Middle frontal gyrus (tissue), 1 donor: ENCODE measurements at regions not wholly inside any gene's neighbourhood (a gene's known extent, or its start where the extent isn't known, plus 50 kb on each side); places are given as distances from the start of the nearest gene placed in this dataset.
A peak's percentile ranks its signal among the peaks of the same experiment; 100 is the strongest.

Experiments
- DNase-seq: peaks from one replicate; pipeline ENCODE4 v3.0.0-alpha.2; 2015; ENCODE audit warnings: low spot score; ENCODE audit errors: extremely low spot score

DNA sequence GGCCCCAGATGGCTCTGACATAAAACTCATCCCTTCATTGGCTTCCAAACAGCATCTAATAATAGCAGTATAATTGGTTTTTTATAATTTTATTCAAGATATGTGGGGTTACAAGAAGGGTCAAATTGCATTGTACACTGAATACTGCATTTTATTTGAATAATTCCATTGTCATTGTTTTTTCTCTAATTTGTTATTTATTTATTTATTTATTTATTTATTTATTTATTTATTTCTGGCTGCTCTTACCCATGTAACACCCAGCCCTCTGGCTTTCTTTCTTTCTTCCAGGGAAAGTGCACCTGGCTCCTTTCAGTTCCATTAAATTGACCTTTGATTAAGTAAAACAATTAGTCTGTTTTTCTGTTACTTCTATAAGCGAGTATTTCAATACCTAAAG, 210.1 kb downstream of the CDH9 start:
- no peak for DNase-seq

DNA sequence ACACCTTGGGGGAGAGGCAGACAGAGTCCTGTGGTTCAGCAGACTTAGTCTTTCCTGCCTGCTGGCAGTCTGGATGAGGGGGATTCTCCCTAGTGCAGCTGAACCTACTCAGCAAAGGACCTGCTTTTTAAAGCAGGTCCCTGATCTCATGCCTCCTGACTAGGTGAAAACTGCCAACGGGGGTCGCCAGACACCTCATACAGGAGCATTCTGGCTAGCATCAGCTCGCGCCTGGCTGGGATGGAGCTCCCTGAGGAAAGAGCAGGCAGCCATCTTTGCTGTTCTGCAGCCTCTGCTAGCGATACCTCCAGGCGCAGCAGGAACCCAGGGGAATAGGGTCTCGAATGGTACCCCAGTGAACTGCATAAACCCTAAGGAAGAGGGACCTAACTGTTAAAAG, 225.2 kb downstream of the CDH9 start:
- DNase-seq: no peak

DNA sequence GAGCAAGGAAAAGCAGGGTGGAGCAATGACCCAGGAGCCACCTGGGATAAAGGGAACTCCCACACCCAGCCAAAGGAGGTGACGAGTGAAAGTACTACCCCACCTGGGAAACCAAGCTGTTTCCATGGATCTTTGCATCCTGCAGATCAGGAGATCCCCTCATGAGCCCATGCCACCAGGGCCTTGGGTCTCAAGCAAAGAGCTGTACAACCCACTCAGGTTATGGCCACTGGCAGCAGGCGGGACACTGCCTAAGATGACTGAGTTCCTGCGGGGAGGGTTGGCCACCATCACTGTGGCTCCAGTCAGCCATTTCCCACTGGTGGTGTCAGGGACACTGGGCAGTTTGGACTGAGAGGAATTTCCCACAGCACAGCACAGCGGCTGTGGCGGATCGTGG, 225.7 kb downstream of the CDH9 start:
- DNase-seq: no peak

DNA sequence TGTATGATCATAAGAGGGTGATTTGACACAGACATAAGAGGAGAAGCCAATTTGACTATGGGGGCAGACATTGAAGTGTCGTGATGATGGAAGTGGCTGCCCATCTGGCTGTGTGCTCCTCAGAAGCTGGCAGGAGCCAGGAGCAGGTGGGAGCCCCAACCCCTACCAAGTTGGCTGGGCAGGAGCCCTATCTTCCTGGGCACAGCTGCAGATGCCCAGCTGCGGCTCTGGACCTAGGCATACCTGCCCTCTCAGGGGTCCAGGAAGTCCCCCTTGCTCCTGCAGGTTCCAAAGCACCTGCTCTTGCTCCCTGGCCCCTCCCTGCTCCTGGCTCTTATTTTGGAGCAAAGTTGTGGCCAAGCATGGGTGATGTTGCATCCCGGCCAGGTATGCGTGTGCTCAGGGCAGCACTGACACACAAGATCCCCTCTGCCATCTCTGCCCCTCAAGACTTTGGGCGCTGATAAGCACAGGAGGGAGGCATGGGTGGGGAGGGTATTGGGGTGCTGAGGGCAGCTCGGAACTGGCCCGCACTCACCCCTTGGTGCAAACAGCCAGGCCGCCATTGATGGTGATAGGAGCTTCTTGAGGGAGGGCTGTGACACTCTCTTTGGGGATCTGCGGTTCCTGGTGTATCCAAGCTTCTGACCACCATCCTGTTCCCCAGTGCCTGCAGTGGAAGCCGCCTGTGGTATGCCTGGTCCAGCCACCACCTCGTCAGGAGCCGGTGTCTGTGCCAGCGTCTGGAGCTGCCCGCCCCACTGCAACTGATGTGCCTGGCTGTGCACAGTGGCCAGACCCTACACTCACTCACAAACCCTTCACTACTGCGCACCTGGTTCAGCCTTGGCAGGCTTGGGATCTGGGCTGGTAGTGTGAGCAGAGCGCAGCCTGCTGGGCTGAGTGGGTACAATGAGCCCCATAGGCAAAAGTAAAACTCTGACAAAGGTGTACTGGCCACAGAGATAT, 230.9 kb downstream of the CDH9 start:
- no peak for DNase-seq

DNA sequence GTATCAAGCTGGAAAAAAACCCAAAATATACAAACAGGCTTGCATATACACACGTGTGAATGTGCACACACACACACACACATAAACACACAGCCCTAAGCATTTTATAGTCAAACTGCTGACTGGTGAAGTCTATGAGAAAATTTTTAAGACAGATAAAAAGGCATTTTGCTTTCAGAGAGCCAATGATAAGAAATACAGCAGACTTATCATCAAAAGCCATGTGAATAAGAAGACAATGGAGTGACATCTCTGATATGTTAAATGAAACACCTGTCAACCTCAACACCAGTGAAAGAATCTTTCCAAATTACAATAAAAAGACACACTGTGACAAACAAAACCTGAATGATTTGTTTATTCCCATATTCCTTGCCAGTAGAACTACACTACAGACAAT, 233.3 kb downstream of the CDH9 start:
- DNase-seq: no peak

DNA sequence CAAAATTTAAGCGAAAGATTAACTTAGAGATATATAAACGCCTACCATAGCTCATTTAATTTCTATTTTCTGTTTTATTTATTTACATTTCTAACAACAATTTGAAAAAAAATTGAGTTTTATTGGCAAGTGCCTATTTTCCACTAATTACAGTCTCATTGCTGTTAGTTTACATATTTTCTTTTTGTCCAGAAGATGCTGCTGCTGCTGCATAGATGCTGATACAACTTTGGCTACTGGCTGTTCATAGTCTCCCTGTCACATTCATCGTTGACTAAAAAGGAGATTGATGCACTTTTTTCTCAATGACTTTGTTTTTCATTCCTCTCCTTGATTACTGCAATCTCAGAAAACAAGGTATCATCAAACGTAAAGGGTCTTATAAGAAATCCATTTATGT, 235.4 kb downstream of the CDH9 start:
- no peak for DNase-seq

DNA sequence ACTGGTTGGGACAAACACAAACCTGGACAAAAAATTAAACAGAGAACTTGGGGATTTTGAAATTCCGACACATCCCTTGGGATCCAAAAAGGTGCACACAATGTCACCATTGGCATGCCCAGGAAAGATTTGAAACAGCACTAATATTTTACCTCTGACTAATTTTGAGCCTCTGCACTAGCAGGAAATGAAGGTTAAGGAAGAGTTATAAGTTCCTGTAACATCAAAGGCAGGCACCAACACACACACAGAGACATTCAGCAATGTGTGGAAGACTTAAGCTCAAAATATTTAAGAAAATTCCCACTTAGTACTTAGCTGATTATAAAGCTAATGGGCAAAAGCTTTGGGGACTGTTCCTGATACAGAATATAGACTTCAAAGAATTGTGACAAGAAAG, 247.0 kb downstream of the CDH9 start:
- DNase-seq: no peak

DNA sequence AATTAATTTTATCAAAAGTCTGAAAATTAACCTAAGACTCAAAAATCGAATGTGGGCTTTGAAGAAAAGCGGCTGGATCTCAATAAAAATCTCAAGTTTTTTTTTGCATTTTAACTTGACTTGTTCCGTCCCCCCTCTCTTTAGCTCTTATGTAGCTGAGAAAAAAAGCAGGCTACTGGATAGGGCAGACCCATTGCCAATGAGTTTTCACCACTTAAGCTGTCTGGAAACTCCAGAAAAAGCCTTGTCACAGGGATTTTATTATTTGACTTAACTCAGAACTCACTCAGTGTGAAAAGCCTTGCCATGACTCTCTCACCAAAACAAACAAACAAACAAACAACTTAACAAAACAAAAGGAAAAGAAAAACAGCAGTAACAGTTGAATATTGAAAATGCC, 247.4 kb downstream of the CDH9 start:
- DNase-seq: no peak

DNA sequence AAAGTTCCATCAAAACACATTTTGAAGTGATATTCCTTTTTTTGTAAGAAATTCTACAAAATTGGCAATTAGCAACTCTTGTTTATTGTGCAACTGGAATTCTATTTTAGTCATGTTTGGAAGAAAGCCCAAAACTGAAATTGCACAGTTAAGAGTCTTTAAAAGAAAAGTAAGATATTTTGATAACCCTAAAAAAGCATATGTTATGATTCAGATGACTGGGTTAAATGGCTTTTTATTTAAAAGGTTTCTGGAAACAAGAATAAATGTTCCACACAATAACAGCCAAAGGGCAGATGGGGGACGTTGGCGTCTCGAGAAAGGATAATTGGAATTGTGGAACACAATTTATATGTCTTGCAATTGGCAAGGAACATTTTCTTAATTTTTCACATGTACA, 275.2 kb downstream of the CDH9 start:
- DNase-seq: no peak

DNA sequence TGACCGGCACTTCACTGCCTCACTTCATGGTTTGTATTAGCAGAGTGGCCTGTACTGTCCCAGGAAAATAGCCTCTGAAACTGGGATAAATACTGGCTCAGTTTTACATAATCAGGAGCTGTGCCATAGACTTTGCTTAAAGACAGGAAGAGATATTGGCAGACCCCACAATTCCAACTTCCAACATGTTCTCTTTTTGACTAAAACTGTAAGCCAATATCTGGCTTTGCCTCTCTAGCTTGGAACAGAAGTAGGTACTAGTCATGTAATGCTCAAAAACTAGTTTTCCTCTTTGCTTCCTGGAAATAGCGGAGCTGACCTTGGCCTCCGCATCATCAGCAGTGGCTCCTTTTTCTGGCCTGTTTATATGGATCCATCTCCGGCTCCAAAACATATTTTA, 276.9 kb downstream of the CDH9 start:
- no peak for DNase-seq

DNA sequence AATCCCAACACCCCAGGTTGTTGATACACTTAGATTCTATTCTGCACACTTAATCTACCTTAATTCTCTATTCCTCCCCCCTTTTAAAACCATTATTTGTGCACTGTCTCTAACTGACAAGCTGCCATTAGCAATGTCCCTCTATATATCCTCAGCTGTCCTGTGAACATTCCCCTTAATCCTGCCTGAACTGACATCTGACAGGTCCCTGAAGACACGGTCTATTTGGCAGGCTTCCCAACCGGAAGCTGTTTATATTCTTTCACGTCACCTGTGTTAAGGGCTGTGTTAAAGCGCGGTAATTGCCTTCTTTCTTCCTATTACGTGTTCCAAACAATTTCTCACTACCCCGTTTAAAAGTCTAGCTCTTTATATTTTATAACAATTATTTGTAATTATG, 277.3 kb downstream of the CDH9 start:
- no peak for DNase-seq

DNA sequence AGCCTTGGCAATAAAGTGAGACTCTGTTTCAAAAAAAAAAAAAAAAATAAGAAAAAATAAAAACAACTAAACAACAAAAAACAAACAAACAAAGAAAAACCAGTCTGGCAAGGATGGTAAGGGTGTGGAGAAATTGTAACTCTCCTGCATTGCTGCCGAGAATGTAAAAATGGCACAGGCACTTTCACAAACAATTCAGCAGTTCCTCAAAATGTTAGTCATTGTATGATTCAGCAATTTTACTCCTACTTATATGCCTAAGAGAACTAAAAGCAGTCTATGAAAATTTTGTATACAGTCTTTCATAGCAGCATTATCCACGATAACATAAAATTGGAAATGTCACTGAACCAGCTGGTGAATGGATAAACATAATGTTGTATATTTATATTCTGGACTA, 280.4 kb downstream of the CDH9 start:
- no peak for DNase-seq

DNA sequence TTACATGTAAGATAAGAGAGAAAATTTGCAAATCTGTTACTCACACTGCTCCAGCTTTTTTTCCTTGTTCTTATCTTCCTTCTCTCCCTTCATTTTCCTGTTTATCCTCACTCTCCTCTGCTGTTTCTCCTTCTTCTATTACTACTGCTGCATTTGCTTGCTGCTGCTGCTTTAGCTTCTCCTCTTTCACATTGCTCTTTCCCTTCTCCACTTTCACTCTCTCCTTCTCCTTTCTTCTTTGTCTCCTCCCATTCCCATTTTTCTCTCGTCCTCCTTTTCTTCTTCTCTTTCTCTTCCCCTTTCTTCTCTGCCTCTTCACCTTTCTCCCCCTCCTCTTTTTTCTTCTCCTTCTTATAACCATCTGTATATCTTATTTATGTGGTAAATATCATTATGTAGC, 288.6 kb downstream of the CDH9 start:
- no peak for DNase-seq

DNA sequence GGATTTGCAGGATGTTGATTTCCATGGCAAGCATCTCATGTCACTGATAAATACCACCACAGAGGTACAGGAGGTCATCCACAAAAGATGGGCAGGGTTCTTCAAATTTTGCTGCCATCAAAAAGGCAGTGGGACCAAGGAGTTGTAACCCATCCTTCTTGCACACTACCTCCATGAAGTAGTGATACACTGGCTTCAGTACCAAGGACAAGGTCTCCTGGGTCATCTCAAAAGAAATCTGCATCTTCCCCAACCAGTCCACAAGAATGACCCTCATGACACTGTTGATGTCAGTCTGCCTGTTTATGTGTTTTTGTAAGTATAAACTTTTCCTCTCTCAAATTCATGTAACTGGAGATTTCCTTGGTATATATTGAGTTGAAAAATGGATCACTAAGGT, 298.2 kb downstream of the CDH9 start:
- DNase-seq: no peak

DNA sequence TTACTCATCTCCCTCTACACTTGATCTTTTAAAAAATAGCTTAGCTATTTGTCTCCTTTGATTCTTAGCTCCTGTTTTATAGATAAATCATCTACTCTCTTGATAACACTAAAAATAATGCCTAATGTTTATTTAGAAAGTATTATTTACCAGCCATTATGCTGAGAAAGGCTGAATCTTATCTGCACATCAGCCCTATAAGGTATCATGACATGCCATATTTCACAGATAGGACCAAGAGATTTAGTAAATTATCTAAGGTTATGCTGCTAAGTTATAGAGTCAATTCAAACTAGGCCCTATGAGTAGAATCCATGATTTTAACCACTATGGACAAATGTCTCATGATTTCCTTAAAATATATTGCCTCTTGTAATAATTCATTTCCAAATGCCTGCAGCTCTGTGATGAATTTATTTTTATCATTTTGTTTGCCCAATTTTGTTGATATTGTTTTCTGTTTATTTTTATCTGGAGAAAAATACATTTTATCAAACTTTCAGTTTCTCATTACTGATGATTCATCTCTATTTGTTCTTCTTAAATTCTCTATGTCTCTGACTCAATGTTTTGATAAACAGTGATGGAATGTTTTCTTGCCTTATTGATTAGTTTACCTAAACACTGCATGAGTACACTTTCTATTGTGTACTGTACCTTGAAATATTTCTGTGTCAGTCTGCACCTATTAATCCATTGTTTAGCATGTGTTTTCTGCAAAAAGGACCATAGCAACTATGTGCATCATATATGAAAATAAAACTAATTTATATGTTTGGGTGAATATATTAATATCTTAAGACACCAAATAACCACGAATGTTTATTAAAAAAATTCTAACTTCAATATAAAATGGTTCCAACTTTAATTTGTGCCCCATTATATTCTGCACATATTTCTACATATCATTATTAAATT, 300.8 kb downstream of the CDH9 start:
- no peak for DNase-seq

DNA sequence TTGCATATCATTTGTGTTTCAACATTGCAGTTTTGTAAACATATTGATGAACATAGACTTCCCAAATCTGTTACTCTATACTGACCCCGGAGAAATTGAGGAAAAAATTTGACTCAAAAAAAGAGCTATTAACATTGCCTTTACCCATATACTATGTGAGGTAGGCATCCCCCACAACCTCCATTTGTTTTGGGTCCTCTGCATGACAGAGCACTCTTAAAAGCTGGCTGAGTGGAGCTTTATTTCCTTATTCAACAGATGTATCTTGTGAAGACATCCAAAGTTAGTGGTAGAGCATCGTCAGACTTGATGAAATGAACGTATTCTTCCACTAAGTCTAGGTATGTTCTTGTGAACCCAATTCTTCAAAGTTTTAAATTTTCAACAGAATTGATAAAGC, 310.5 kb downstream of the CDH9 start:
- DNase-seq: no peak

DNA sequence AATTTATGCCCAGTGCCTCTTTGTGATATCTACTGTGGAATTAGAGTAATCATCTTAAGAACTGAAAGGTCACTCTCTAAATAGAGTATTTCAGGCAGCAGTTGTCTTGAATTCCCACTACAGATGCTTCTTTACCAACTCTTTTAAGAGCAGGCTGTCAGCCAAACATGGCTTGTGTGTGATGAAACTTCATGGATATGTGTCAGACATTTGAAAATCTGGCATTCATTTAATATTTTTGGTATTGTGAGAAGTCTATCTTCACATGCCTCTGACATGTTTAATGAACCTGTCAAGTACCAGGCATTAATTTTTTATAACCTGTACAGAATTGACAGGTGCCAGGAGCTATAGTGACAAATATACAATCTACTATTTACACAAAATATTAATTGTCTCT, 318.6 kb downstream of the CDH9 start:
- no peak for DNase-seq

DNA sequence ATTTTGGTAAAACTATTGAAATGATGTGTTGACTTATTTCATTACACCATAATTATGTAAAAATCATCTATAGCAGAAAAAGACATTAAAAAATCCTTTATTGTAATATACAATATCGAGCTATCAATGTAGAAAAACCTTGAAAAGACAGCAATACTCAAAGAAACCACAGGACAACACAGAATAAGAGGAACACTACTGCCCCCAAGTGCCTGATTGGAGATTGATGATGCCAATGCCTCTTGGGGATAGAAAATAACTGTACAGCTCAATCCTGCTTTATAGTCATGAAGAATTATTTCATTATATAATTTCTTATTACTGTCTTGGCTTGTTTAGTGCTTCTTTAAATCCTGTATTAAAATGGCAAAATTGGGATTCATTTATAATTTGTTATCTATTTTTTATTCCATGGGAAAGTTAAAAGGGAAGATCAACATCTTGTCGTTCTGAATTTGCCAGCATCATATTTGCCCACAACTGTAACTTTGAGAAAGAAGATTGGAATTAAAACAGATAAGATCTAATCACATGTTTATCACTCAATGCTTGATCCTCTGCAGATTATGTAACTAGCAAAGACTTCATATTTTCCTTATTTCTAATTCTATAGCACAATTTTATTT, 337.5 kb downstream of the CDH9 start:
- DNase-seq: peak; percentile 7

DNA sequence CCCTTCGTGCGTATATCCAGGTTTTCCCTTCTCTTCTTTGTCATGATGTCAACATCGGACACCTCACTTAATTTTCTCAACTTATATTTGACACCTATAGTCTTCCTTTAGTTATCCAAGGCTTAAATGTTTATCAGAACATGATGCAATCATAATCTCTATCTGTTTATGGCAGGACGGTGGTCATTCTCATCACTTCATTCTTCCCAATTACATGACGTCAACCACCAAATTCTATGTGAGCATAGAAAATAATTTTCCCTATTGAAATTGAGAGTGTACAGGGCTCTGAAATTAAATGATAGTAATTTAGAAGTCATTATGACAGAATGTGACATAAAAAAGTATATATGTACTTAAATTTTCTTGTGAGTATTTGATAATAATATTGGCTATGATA, 345.4 kb downstream of the CDH9 start:
- DNase-seq: no peak

DNA sequence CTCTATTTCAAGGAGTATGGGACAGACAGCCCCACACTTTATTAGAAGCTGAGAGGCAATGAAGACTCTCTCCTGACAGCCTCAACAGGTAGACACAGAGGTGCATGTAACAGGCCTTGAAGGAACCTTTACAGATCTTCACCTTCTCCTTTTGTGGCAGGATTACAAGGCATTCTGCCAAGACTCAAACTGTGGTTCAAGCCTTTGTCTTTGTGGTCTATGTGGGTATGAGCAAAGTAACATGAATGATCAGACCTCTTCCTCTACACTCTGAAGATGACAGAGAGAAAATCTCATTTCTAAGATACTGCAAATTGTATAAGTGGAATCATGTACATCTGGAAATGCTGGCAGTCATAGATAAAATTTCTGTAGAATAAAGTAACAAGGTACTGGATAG, 346.9 kb downstream of the CDH9 start:
- DNase-seq: no peak

DNA sequence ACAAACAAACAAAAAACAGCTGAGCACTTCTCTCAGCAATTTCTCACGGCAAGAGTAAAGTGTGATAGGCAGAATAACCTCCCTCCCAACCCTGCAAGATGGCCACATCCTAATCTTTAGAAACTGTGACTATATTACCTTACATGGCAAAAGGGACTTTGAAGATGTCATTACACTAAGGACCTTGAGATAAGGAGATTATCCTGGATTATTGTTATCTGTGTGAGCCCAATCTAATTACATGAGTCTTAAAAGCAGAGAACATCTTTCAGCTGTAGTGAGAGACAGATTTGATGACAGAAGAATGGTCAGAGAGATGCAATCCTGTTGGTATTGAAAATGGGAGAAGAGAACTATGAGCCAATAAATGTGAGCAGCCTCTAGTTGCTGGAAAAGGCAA, 347.9 kb downstream of the CDH9 start:
- no peak for DNase-seq

DNA sequence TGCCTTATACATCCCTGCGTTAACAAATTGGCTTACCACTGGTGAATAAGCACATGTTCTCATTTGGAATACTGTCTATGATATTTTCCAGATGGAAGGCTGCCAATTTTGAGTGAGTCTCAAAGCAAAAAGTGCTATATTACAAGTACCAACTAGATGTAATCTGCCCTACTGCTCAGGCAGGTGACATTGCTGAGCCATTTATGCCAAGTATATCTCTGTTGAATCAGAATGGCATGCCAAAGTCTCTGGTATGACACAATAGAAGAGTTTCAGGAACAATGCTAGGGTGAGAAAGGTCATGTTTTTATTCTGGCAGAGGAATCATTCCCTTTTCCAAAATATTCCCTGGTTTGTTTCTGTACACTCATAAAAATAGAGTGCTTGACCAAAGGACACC, 356.5 kb downstream of the CDH9 start:
- no peak for DNase-seq
